Stimulated activated effector memory CD8-positive, alpha-beta T cell treated with anti-CD3 and anti-CD28 coated beads, Interleukin-12 subunit alpha, Interleukin-12 subunit beta, amount 100 ng/mL, for 72 hours (primary cell): ENCODE measurements at regions not wholly inside any gene's neighbourhood (a gene's known extent, or its start where the extent isn't known, plus 50 kb on each side); places are given as distances from the start of the nearest gene placed in this dataset.
"Not testable (repeated sequence)": the region's sequence is repeated elsewhere in the genome, so short reads cannot be mapped to it uniquely, and the experiment has no call there.

Experiments
- ATAC-seq: fragments of 150-1000 bp; cut with Tn5 transposase; 2 replicates; pipeline ENCODE4 v1.10.0; 2021
- DNase-seq, 2 donors: peaks; one replicate each; pipeline ENCODE4 v3.0.0; 2021 to 2022; ENCODE audit warnings: low spot score in 2 of 2
- H3K27ac Mint-ChIP-seq: one replicate; pipeline ENCODE4 v1.8.0; 2022; ENCODE audit warnings: mild to moderate bottlenecking, mixed read lengths
- H3K36me3 Mint-ChIP-seq: one replicate; pipeline ENCODE4 v1.8.0; 2022; ENCODE audit warnings: mild to moderate bottlenecking, mixed read lengths
- H3K4me1 Mint-ChIP-seq: one replicate; pipeline ENCODE4 v1.8.0; 2022; ENCODE audit warnings: mixed read lengths
- H3K4me3 Mint-ChIP-seq: one replicate; pipeline ENCODE4 v1.8.0; 2022; ENCODE audit warnings: mild to moderate bottlenecking, mixed read lengths
- H3K9me3 Mint-ChIP-seq: one replicate; pipeline ENCODE4 v1.8.0; 2022; ENCODE audit warnings: mixed read lengths

DNA sequence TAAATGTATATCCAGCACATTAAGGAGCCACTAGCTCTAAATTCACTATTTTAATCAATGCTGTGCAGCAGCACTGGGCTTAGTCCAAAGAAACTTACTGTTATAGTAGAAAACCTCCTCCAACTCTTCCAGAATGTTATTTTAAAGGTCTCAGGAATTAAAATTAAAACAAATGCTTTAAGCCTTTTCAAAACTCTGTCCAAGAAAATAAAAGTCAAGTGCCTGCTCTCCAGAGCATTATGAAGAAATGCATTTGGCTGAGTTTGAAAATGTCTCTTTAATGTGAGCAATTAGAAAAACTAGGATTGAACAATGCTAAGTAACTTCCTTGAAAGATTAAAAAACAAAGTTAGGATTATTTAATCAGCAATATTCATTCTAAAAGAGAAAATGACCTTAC, 322.4 kb upstream of the DCN start:
- H3K4me1 Mint-ChIP-seq: no peaks in the 10 kb centered on the region
- H3K36me3 Mint-ChIP-seq: no peaks in the 10 kb centered on the region
- no peak overlapping the region for H3K27ac Mint-ChIP-seq

DNA sequence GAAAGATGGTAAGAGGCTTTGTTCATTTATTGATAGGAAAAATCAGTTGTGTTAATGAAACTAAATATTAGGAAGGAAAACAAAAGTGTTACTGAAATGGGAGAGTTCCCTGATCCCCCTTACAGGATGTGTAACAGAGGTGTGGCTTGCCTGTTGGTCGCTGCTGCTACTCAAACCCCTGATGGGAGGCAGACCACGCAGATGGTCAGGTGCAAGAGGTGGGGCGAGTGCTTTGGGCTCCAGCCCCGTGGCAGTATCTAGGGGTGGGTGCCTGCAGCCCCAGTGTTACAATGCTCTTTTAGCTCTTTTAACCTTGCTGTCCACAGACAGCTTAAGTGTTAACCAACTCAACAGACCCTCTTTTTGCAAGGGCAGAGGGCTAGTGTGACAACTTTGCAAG, 319.6 kb upstream of the DCN start:
- no peaks in the 10 kb centered on the region for H3K36me3 Mint-ChIP-seq
- no peak overlapping the region for H3K27ac Mint-ChIP-seq
- no peak overlapping the region for H3K4me3 Mint-ChIP-seq

More for the DNA sequence above, 322.4 kb upstream of the DCN start:
- DNase-seq (no peak), ATAC-seq (no peak)
- Mint-ChIP-seq H3K4me3 (no peak overlapping the region), H3K9me3 (no peaks in the 10 kb centered on the region)

DNA sequence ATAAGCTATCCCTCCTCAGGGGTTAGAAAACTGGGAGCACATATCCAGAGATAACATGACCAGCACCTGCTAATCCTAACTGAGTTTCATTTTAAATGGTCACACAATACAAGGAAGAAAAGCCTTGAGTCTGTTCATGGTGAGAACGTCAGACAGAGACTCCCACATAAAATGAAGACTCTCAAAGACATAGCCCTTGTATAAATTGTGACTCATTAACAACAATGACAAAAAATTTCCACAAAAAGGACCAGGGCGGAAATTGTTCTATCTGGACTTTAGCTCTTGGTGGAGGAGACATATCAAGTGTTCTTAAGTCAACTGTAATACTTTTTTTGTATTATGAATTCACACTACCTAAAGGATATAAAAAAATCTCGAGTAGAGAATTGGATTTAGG, 313.7 kb upstream of the DCN start:
- H3K27ac Mint-ChIP-seq: no peak overlapping the region
- H3K9me3 Mint-ChIP-seq: no peaks in the 10 kb centered on the region
- DNase-seq: no peak

More for the DNA sequence above, 319.6 kb upstream of the DCN start:
- Mint-ChIP-seq H3K4me1 (no peaks in the 10 kb centered on the region), H3K9me3 (no peaks in the 10 kb centered on the region)
- ATAC-seq: no peak
- no peak for DNase-seq

DNA sequence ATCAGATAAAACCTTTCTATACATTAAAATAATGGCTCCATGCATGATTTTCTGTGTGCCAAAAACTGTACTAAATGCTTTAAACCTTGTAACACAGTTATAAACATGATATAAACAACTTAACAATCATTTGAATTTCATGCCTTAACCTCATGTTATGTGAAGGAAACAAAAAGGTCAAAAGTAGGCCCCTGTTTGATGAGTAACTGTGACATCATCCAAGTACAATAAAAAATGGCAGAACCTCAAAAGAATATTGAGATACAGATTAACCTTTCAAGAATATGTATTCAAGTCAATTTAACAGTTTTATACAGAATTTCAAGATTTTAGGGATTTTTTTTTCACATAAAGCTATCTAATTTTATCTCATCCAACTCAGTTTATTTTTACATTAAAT, 310.7 kb upstream of the DCN start:
- Mint-ChIP-seq H3K27ac (no peak overlapping the region), H3K36me3 (no peaks in the 10 kb centered on the region)

More for the DNA sequence above, 313.7 kb upstream of the DCN start:
- ATAC-seq: no peak
- no peaks in the 10 kb centered on the region for H3K36me3 Mint-ChIP-seq
- no peaks in the 10 kb centered on the region for H3K4me1 Mint-ChIP-seq
- no peak overlapping the region for H3K4me3 Mint-ChIP-seq

DNA sequence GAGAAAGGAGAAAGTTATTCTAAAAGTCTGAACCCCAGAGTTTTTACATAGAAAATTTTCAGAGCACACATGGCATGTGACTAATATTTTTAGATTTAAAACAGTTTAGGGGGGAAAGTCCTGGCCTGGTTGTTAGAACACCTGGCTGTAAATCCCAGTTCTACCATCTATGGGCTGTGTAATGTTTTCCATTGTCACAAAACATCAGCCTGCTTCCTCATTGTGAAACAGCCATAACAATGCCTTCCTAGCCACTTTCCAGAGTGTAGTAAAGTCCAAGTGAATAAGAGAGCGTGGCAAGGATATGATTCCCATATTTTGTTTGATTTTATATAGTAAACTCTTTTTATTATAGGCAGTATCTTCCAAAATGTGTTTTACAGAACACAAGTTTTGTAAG, 310.0 kb upstream of the DCN start:
- DNase-seq: no peak
- Mint-ChIP-seq H3K9me3 (no peaks in the 10 kb centered on the region), H3K4me3 (no peak overlapping the region), H3K36me3 (no peaks in the 10 kb centered on the region), H3K4me1 (no peaks in the 10 kb centered on the region), H3K27ac (no peak overlapping the region)
- no peak for ATAC-seq

More for the DNA sequence above, 310.7 kb upstream of the DCN start:
- Mint-ChIP-seq H3K4me1 (no peaks in the 10 kb centered on the region), H3K9me3 (no peaks in the 10 kb centered on the region), H3K4me3 (no peak overlapping the region)
- no peak for DNase-seq
- ATAC-seq: no peak

- no peak overlapping the region for H3K4me3 Mint-ChIP-seq
- H3K27ac Mint-ChIP-seq: no peak overlapping the region
- ATAC-seq: no peak
- H3K9me3 Mint-ChIP-seq: no peaks in the 10 kb centered on the region
- DNase-seq: no peak
- H3K36me3 Mint-ChIP-seq: no peaks in the 10 kb centered on the region
- H3K4me1 Mint-ChIP-seq: no peaks in the 10 kb centered on the region
These were observed 308.2 kb upstream of the DCN start for GRCh38 chr12:91490667-91491311.

DNA sequence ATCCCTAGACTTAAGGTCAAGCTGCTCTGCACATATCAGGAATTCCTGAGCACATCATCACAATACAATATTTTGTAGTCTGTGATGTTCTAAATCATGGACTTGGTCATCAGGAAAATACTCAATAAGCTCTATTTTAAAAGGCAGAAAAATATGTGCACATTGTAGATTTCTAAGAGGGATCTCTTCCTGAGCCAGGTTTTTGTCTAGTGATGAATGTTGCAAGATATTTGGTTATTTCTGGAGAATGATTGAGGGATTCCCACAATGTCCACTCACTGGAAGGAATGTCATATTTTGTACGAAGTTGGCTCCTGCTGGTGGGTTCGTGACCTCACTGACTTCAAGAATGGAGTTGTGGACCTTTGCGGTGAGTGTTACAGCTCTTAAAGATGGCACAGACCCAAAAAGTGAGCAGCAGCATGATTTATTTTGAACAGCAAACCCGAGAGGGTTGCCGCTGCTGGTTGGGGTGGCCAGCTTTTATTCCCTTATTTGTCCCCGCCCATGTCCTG, 300.9 kb upstream of the DCN start:
- Mint-ChIP-seq H3K27ac (no peak overlapping the region), H3K9me3 (no peaks in the 10 kb centered on the region), H3K36me3 (no peaks in the 10 kb centered on the region), H3K4me1 (no peaks in the 10 kb centered on the region), H3K4me3 (no peak overlapping the region)
- no peak for DNase-seq
- ATAC-seq: no peak

DNA sequence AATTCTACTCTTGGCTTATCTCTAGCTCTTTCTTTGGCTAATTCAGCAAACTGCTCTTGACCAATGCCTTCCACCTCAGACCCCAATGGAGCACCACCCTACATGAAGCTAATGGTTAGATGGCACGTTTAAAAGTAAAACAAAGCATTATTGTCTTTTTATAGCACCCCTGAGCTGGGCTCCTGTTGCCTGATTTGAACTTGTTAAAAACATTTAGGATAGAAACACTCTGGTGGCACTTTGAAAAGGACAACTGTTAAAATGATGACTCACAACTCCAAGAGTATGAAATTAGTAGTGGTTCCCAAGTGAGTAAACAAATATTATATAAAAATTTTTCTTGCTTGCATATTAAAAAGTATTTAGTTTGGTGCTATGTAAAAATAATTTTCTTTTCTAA, 299.6 kb upstream of the DCN start:
- H3K36me3 Mint-ChIP-seq: no peaks in the 10 kb centered on the region
- no peaks in the 10 kb centered on the region for H3K9me3 Mint-ChIP-seq
- DNase-seq: no peak
- ATAC-seq: no peak
- H3K4me1 Mint-ChIP-seq: no peaks in the 10 kb centered on the region
- H3K4me3 Mint-ChIP-seq: no peak overlapping the region
- no peak overlapping the region for H3K27ac Mint-ChIP-seq

DNA sequence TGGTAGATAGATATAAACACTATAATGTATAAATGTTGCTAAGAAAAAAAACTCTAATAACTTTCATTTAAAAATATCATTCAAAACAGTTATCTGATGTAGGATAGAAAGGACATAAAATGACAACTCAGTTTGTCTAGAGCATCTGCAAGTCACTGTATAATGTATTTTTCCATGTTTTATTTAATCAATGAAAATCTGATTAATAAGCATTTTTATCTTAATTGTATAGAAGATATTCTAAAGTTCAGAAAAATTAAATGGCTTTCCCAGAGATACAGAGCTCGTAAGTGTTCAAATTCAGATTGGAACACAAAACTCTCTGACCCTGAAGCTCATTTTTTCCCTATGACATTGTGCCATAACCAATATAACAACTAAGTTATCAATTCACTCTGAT, 295.9 kb upstream of the DCN start:
- no peak overlapping the region for H3K27ac Mint-ChIP-seq
- H3K4me3 Mint-ChIP-seq: no peak overlapping the region
- ATAC-seq: no peak
- no peaks in the 10 kb centered on the region for H3K4me1 Mint-ChIP-seq
- H3K36me3 Mint-ChIP-seq: no peaks in the 10 kb centered on the region
- peaks cover 5% of the 10 kb centered on the region for H3K9me3 Mint-ChIP-seq
- no peak for DNase-seq

- Mint-ChIP-seq H3K9me3 (no peaks in the 10 kb centered on the region), H3K4me1 (peaks cover 5% of the 10 kb centered on the region), H3K27ac (no peak overlapping the region), H3K36me3 (no peaks in the 10 kb centered on the region), H3K4me3 (no peak overlapping the region)
- DNase-seq: no peak
- no peak for ATAC-seq
These were observed 285.1 kb upstream of the DCN start for GRCh38 chr12:91467686-91468085.

GRCh38 chr12:91461061-91461460, 278.4 kb upstream of the DCN start:
- Mint-ChIP-seq H3K9me3 (no peaks in the 10 kb centered on the region), H3K4me3 (no peak overlapping the region), H3K4me1 (peaks cover 5% of the 10 kb centered on the region), H3K27ac (no peak overlapping the region), H3K36me3 (no peaks in the 10 kb centered on the region)
- no peak for ATAC-seq
- no peak for DNase-seq

DNA sequence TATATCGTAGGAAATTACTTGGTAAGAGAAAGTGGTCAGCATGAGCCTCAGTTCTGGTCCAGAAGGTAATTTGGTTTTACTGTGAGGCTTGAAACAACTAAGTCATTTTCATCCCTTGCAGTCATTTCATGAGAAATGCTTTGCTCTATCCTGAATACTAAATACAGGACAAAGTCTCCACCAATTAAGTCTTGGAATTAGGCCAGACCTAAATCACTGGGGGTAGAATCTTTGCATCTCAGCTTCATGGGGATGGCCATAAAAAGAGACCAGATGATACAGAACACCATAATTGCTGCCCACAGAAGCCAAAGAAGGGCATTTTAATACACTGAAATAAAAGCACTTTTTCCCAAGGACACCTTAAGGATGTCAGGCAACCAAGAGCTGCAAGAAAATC, 277.9 kb upstream of the DCN start:
- H3K27ac Mint-ChIP-seq: no peak overlapping the region
- no peaks in the 10 kb centered on the region for H3K36me3 Mint-ChIP-seq
- DNase-seq (no peak), ATAC-seq (no peak)
- H3K9me3 Mint-ChIP-seq: no peaks in the 10 kb centered on the region
- H3K4me1 Mint-ChIP-seq: peaks cover 5% of the 10 kb centered on the region
- no peak overlapping the region for H3K4me3 Mint-ChIP-seq

GRCh38 chr12:91455321-91455720, 272.7 kb upstream of the DCN start:
- no peak for DNase-seq
- H3K27ac Mint-ChIP-seq: no peak overlapping the region
- no peak overlapping the region for H3K4me3 Mint-ChIP-seq
- H3K9me3 Mint-ChIP-seq: no peaks in the 10 kb centered on the region
- ATAC-seq: no peak
- H3K36me3 Mint-ChIP-seq: no peaks in the 10 kb centered on the region
- H3K4me1 Mint-ChIP-seq: no peaks in the 10 kb centered on the region

DNA sequence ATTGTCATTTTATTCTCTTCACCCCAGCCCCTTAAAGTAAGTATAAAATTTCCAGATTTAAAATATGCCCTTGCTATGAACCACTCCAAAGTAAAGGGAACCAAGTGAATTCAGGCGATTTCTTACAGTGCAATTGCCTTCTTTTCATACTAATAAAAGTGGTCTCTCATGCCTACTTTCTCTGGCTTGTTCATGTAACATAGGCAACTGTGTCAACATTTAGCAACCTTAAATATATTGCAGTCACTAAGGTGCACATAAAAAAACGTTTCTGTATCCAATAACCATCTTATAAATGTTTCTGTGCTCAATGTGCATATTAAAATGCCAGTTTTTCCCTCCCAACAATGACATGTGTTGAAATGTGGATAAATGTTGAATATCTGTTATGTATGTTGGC, 271.6 kb upstream of the DCN start:
- no peaks in the 10 kb centered on the region for H3K36me3 Mint-ChIP-seq
- DNase-seq (no peak), ATAC-seq (no peak)
- H3K4me3 Mint-ChIP-seq: no peak overlapping the region
- H3K27ac Mint-ChIP-seq: no peak overlapping the region
- no peaks in the 10 kb centered on the region for H3K4me1 Mint-ChIP-seq
- H3K9me3 Mint-ChIP-seq: no peaks in the 10 kb centered on the region

DNA sequence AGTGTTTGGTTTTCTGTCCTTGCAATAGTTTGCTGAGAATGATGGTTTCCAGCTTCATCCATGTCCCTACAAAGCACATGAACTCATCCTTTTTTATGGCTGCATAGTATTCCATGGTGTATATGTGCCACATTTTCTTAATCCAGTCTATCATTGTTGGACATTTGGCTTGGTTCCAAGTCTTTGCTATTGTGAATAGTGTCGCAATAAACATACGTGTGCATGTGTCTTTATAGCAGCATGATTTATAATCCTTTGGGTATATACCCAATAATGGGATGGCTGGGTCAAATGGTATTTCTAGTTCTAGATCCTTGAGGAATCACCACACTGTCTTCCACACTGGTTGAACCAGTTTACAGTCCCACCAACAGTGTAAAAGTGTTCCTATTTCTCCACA, 269.8 kb upstream of the DCN start:
- not testable (repeated sequence) for DNase-seq, H3K9me3 Mint-ChIP-seq, H3K36me3 Mint-ChIP-seq, H3K4me1 Mint-ChIP-seq, H3K27ac Mint-ChIP-seq, H3K4me3 Mint-ChIP-seq, ATAC-seq

DNA sequence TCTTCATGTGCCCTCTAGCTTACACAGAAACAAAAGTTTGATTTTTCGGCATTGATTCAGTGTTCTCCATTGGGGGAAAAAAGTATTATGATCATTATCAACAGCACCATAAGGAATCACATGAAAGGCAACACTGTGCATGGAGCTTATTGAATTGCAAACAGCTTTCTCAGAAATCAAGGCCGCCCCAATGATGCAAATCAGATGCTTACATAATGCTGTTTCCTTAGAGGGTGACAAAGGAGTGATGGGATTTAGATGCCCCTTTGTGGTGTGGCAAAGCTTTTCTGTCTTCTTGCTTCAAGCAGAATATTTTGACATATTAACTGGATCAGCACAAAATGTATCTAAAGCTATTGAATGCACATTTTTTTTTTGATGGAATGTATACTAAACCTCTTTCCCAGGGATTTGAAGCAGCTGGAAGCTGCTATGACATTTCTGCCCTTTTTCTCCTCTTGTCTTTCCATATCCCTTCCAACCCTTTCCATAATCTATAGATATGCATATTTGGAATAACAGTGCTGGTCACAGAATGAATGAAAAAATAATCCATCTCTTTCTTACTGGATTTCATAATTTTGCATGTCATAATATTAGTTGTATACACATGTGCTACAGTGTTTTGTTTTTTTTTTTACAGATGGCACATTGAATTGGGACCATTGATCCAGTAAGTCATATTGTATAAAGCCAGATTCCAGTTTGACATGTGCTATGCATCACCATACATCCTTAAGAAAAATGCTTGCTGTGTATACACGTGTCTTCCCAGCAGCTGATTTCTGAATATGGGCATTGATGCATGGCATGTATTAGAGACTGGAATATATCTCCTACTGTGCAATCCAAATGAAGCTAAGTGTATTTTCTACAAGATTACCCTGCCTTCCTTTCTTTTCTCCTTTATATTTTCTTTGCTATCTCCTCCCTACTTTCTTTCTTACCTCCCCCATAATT, 259.7 kb upstream of the DCN start:
- Mint-ChIP-seq H3K27ac (no peak overlapping the region), H3K4me3 (no peak overlapping the region), H3K36me3 (no peaks in the 10 kb centered on the region), H3K9me3 (no peaks in the 10 kb centered on the region), H3K4me1 (peaks cover 9% of the 10 kb centered on the region)
- no peak for DNase-seq
- ATAC-seq: no peak
